ENCODE measurements at regions not wholly inside any gene's neighbourhood (a gene's known extent, or its start where the extent isn't known, plus 50 kb on each side); places are given as distances from the start of the nearest gene placed in this dataset.

DNA sequence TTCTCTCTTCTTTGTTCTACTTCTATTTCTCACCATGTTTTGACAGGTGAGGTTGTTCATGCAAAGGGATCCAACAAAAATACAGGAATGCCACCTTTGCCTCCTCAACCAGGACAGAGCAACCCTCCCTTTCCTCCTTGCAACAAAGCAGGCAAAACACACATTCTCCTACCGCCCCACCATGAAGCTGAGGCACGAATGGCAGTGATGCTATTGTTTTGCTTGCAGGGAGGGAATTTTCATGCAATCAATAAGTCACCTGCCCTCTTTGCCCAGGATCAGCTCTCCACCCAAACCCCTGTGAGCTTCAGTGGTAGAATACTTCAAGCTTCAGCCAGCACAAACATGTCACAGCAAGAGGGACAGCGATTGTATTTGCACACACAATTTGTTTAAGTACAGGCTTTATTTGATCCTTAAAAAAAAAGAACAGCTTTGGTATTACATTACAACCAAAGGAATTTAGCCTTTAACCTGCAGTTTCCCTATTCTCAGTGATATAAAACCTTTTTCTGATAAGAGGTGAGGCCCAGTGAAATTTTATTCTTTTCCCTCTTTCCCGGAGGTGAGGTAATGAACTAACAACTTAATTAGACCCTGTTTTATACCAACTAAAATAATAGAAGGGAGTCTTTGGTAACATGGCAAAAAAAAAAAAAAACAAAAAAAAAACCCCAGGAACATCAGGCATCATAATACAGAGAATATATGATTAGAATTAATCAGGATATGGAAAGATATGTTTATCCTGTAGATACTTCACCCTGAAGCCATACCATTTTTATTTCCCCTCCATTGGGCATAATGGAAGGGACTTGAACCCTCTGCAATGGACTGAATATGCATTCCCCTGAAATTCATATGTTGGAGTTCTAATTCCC, 87.0 kb upstream of the EEA1 start:
- DNase-seq, result no peak

DNA sequence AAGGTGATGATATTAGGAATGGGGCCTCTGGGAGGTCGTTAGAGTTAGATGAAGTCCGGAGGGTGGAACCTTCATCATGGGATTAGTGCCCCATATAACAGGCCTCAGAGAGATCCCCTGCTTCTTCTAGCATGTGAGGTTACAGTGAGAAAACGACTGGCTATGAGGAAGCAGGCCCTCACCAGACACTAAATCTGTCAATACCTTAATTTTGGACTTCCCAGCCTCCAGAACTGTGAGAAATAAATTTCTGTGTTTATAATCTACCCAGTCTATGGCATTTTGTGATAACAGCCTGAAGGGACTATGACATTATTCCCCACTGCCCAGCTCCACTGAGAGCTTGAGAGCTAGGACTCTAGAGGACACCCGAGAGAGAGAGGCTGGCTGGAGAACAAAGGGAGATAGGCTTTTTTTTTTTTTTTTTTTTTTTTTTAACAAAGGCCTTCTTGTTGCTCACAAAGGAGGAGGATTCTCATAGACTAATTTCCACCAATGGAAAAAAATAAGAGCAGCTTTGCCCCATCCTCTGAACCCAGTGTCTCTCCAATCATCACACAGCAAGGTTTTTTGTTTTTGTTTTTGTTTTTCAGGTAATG, 87.8 kb upstream of the EEA1 start:
- no peak for DNase-seq

- no peak for DNase-seq
These were observed 89.5 kb upstream of the EEA1 start for GRCh38 chr12:93018610-93019009.

DNA sequence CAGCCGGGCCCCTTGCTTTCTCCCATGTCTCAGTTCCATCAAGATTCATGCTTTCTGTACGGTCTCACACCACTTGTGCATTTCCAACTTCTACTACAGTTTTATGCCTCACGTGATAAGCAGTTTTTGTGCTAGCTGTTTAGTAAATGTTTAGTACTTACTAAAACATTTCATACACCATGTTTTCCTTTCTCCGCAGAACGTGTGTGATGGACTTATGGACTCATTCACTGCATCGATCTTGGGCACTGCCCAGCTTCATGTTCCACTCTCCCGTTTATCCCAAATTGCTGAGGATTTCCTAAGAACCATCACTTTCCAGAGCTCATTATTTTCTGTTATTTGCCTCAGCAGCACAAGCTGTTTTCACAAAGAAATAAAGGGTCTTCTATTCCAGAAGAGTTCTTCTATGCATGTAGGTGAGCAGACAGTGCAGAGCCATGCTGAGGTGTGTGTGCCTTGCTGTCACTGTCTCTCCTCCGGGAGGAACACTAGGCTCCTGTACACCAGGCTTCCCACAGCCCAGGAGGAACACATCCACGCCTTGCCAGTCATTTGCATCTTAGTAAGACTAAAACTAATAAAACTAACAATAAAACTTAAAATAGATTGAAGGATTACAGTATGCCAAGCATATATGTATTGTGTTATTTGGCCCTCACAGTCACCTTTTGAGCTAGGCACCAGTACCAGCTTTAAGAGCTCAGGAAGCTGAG, 90.3 kb upstream of the EEA1 start:
- DNase-seq, result no peak

- DNase-seq, result no peak
These were observed 91.0 kb upstream of the EEA1 start for GRCh38 chr12:93019975-93020630.

DNA sequence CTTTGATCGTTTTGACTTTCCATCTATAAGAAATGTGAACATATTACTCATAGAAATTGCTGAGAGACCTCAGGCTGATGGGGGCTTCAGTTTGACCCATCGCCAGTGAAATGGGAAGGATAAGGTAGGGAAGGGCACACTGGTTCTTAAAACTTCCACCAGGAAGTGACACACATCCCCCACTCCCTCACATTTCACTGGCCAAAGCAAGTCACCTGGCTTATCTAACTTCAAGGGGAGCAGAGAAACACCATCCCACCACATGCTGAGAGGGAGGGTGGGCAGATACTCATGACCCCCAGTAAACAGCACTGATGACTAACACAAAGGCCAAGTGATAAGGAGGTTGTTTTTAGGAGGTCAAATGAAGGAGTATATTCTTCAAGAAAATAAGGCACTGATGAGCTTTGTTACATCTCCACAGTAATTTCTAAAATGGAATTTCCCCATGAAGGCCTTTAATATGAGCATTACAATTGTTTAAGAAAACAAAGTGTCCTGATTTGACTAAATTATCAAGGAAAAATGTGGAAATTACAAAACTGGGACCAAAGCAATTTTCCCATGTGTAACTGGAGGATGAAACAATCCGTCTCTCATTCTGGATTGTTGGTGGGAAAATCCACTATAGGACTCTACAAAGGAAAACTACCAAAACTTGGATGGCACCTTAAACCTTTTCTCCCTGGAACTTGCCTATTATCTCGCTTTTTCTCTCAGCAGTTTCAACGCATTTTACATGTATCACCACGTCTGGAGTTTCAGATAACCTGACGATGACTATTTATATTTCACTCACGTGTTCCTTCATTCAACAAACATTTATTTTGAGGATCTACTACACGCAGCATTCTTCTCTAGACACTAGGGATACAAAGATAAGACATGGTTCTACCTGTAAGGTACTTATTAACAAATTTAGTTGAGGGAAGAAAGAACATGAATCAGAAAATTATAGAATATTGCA, 91.8 kb upstream of the EEA1 start:
- no peak for DNase-seq

- DNase-seq, result peak; percentile 9
These were observed 93.7 kb upstream of the EEA1 start for GRCh38 chr12:93022603-93023340.

DNA sequence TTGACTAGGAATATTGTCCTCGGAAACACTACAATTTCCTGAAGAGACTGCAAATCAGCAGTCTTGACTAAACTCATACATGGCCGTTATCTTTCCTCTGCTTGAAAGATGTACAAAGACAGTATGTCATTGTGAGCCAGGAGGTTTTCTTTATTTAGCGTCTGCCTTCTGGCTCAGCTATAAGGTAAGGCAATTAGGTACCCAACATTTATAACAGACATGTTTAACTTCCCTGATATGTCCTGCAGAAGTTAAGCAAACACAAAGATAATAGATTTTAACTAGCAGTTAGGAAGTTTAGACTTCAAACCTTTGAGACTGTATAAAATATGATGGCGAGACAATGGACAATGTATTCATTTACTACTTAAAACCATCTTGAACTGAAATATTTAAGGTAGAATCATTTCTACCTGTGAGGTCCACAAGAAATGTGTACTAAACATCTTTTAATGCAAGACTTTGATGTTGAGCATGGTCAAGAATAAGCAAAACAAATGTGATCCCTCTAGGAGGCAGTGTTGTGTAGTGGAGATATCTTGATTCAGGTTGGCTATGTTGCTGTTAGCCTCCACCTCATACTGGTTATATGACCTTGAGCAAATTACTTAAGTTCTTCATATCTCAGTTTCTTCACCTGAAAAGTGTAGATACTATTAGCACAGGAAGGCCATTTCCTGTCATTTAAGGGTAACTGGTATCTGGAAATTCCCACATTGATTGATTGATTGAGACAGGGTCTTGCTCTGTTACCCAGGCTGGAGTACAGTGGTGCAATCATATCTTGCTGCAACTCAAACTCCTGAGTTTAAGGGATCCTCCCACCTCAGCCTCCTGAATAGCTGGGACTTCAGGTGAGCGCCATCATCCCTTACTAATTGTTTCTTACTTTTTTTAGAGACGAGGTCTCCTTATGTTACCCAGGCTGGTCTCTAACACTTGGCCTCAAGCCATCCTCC, 96.3 kb upstream of the EEA1 start:
- peak; percentile 56 for DNase-seq

DNA sequence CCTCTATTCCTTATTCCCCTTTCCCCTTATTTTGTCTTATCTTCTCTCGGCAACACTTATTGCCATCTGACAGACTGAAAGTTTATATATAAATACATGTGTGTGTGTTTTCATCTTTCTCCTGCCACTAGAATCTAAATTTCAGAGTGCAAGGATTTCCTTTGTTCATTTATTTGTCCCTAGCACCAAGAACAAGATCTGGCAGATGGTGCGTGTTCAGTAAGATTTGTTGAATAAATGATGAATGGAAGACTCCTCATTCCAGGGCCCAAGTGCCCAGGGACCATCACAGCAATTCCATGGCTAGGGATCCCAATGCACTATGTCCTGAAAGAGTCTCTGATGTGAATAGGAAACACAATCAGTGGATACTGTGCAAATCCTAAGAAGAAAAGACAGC, 97.9 kb upstream of the EEA1 start:
- no peak for DNase-seq

- DNase-seq, result no peak
These were observed 100.0 kb upstream of the EEA1 start for GRCh38 chr12:93029091-93029490.

DNA sequence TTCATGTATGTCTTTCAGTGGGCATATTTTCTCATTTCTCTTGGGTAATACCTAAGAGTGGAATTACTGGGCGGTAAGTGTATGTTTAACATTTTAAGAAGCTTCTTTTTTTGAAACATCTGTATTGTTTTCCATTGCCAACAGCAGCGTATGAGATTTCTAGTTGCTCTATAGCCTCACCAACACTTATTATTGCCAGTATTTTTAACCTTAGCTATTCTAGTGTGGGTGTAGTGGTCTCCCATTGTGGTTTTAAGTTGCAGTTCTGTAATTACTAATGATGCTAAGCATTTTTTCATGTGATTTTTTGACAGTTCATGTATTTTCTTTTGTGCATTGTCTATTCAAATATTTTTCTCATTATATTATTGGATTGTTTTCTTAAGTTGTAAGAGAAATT, 101.9 kb upstream of the EEA1 start:
- no peak for DNase-seq

DNA sequence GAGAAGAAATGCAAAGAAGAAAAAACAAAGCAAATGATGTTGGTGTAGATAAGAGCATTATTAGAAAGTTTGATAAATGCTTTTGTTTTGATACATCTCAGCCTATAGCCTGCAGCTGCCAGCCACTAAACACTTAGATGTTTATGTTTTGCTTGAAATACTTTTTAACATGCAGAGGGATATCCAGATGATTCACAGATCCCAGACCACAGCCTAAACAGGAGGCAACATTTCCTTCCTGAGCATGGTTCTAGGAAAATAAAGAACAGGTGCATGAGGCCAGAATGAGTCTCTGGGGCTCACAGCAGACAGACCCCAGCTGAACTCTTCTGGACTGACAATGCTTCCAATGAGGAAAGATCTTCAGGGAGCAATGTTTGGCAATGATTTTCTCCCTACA, 103.7 kb upstream of the EEA1 start:
- no peak for DNase-seq

DNA sequence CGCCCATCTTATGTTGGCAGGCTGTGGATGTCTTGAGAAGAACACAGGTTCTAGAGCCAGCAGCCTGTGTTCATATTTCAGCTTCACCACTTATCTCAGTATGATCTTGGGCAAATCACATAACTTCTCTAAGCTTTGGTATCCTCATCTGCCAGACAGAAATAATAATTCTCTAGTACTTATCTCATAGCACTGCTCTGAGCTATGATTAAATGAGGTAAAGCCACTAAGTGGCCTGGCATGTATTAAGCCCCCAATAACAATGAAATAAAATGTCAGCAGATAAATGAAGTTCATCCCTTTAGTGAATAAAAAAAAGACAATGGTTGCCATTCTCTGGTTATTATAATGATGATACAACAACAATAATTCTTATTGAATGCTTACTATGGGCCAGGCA, 104.9 kb upstream of the EEA1 start:
- no peak for DNase-seq

GRCh38 chr12:93039062-93039461, 110.0 kb upstream of the EEA1 start:
- DNase-seq, result peak; percentile 4

GRCh38 chr12:93039930-93040329, 110.8 kb upstream of the EEA1 start:
- no peak for DNase-seq

DNA sequence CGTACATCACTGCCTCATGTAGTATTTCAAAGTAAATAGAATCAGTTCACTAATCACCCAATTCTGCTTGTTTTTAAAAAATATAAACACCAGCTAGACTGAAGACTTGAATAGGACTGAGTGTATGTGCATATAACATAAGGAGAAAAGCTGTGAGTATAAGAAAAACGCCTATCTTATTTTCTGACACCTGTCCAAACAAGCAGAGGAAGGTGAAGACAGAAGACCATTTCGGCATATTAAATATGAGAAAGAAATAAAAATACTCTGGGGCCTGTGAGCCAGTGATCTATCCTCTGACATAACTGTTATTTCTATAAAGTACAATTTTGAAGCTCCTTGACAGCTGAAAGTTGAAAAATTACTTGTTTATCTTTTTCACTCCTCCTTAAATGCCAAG, 111.3 kb upstream of the EEA1 start:
- DNase-seq, result no peak

GRCh38 chr12:93041416-93041815, 112.3 kb upstream of the EEA1 start:
- no peak for DNase-seq

DNA sequence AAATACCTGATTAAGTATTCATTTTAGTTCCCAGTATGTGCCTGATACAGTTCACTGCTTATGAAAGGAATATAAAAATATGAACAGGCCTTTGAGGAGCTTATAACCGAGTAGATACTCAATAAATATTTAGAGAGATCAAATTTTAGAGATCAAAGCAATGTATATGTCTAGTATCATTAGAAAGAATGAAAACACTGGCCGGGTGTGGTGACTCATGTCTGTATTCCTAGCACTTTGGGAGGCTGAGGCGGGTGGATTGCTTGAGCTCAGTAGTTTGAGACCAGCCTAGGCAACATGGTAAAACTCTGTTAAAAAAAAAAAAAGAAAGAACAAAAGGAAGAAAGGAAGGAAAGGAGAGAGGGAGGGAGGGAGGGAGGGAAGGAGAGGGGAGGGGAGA, 113.2 kb upstream of the EEA1 start:
- peak; percentile 23 for DNase-seq

- DNase-seq, result no peak
These were observed 113.6 kb upstream of the EEA1 start for GRCh38 chr12:93042684-93043083.

Data from fibroblast of skin of back (primary cell).